GM19455 (cell line): ENCODE measurements at regions not wholly inside any gene's neighbourhood (a gene's known extent, or its start where the extent isn't known, plus 50 kb on each side); places are given as distances from the start of the nearest gene placed in this dataset.

Experiments used
- ATAC-seq: cut with Tn5 transposase; IDR thresholded peaks from one replicate; pipeline ENCODE4 v1.9.1; 2021; ENCODE audit not compliant: unreplicated experiment

DNA sequence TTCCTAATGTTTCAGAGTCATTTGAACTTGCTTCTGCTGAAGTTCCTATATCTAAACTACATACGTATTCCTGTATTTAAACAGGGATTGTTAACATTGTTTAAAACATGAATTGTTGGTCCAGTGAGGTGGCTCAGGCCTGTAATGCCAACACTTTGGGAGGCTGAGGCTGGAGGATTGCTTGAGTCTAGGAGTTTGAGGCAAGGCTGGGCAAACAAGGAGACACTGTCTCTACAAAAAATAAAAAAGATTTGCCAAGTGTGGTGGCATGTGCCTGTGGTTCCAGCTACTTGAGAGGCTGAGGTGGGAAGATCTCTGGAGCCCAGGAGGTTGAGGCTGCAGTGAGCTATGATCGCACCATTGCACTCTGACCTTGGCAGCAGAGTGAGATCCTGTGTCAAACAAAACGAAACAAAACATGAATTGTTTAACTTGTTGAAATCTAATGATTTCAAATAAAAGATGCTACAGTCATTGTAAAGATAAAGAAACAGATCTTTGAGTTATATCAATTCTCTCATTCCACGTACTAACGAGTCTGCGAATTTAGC, 809.4 kb downstream of the TYW1 start:
- ATAC-seq, result no peak

GRCh38 chr7:67807826-67808225, 811.2 kb downstream of the TYW1 start:
- ATAC-seq, result no peak

GRCh38 chr7:67809586-67809985, 813.0 kb downstream of the TYW1 start:
- ATAC-seq, result no peak

GRCh38 chr7:67813621-67814292, 817.1 kb downstream of the TYW1 start:
- ATAC-seq, result no peak

DNA sequence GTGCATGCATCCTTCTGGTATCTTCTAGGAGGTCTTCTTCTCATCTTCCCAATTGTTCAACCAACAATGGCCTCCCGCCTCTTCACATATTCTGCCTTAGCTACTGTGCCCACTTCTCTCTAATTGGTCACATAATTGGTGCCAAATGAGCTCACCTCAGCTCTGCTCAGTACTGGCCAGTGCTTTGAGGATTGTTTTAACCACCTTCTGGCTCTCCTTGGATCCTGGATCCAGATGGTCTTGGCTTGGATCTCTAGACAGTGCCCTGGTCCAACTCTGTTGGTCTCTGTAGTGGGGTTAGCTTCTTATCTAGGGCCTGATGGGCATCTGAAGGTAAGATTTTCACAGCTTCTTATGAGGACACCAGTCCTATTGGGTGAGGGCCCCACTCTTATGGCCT, 820.8 kb downstream of the TYW1 start:
- no peak for ATAC-seq

GRCh38 chr7:67821116-67821515, 824.5 kb downstream of the TYW1 start:
- ATAC-seq, result no peak

- ATAC-seq, result no peak
Measured at GRCh38 chr7:67823345-67823744, 826.7 kb downstream of the TYW1 start.

GRCh38 chr7:67825356-67825755, 828.7 kb downstream of the TYW1 start:
- no peak for ATAC-seq

GRCh38 chr7:67841896-67842295, 845.3 kb downstream of the TYW1 start:
- ATAC-seq, result no peak

GRCh38 chr7:67842571-67842970, 845.9 kb downstream of the TYW1 start:
- ATAC-seq, result no peak

DNA sequence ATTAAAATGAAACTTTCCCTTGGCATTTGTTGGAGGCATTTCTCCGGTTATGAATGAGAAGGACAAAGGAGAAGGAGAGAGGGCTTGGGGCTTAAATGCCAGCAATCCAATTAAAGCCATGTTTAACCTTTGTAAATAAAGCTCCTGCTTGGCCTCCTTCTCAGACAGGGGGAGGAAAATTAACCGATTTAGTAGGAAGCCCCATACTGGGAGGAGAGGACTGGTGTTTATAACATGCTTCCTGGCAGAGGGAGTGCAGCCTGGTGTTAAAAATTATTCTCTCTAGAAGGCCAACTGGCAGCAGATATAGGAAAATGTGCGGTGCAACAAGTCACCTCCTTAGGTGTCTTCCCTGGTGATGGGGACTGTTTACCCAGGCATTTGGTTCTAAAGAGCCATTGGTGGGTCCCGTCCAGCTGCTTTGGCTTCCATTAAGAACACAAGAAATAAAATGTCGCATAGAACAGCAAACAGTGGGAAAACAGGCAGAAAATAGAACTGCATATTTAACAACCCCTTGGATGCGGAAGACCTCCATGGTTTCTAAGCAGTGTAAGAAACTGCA, 846.5 kb downstream of the TYW1 start:
- ATAC-seq, result no peak

DNA sequence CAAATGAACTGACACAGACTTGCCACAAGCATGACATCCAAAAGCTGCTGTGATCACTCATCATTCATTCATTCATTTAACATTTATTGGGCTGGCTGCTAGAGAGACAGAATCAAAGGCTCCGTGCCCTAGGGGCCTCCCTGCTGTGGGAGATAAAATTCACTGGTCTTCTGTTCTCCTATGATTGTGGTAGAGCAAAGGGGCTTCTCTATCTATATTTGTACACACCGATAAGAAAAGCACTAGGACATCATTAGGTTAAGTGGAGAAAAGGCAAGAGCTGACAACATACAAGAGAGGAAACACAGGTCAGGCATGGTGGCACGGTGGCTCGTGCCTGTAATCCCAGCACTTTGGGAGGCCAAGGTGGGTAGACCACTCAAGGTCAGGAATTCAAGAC, 847.0 kb downstream of the TYW1 start:
- no peak for ATAC-seq

DNA sequence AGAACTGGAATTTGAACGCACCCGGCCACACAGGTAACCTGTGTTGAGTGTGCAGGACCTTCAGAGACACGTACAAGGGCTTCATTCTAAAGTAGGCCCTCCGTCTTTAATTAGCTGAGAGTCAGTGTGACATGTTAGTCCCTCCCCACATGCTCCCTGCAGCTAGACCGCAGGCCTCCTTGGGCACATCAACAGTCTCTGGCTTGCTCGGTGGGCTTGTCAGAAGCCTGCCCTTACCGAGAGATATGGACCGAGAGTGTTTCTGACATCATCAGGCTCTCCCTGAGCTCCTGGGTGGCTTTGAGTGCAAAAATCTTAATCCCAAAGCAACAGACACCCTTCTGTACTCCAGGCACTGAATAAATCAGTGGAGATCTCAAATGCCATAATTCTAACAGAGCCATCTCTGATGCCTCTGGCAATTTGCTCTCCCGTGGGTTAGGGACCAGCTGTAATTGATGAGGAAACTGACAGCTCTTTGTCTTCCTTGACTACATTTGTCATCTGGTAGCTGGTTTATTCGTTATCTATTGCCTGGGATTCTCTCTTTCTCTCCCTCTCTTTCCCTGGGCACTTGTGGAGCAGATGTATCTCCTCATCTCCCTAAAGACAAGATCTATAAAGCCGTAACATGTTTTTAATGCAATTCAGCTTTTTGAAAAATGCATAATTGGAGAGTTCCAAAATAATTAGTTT, 850.6 kb downstream of the TYW1 start:
- no peak for ATAC-seq

GRCh38 chr7:67854221-67855178, 857.9 kb downstream of the TYW1 start:
- no peak for ATAC-seq

DNA sequence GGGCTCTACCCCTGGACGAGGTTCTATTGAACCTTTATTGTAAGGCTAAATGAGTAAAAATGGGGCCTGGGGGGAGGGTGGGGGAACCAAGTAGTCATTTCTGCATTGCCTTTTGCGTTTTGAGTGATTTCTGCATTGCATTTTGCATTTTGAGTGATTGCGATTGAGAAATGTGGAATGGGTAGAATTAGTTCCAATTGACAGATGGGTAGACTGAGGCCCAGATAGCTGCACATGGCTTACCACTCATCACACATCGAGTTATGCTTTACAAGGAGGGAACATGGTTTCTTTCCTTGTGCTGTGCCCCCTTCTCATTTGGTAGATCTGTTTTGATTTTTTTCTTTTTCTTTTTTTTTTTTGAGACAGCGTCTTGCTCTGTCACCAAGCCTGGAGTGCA, 858.7 kb downstream of the TYW1 start:
- ATAC-seq, result no peak

DNA sequence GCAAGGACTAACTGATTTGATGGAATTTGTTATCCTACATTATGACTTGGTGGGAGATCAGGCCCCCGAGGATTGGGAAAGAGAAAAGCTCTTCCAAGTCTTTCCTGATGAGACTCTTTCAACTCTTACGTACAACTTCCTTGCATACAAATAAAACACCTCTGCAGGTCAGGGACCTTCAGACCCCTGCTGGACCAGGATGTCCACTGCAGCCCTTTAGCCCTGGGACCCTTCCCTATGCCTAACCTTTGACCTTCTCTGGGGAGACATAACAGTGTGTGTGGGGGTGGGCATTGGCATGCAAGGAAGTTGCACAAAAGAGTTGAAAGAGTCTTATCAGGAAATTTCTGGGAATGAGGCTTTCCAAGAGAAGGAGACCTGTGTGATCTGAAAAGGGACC, 859.4 kb downstream of the TYW1 start:
- no peak for ATAC-seq

DNA sequence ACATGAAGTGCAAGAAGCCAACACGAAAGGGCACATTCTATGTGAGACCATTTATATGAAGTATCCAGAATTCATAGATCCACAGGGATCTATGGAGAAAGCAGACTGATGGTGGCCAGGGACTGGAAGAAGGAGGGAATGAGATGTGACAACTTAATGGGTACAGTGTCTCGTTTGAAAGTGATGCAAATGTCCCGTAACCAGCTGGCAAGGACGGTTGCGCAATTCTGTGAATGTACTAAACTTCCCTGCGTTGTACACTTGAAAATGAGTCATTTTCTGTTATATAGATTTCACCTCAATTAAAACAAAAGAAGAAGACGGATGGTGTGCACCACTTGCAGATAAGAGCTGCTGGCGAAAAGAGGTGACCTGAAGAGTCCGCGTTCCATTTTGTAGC, 861.1 kb downstream of the TYW1 start:
- no peak for ATAC-seq

GRCh38 chr7:67858931-67859330, 862.3 kb downstream of the TYW1 start:
- no peak for ATAC-seq

- ATAC-seq, result no peak
Measured at GRCh38 chr7:67863911-67864310, 867.3 kb downstream of the TYW1 start.

- ATAC-seq, result no peak
Measured at GRCh38 chr7:67866054-67866453, 869.4 kb downstream of the TYW1 start.

- ATAC-seq, result no peak
Measured at GRCh38 chr7:67866812-67867211, 870.2 kb downstream of the TYW1 start.
